Endodermal cell (in vitro differentiated cells): ENCODE measurements at regions not wholly inside any gene's neighbourhood (a gene's known extent, or its start where the extent isn't known, plus 50 kb on each side); places are given as distances from the start of the nearest gene placed in this dataset.

ENCODE experiments used
- DNase-seq: peaks from one replicate; pipeline ENCODE4 v3.0.0-alpha.2; 2017
- H3K27ac ChIP-seq: 2 replicates; pipeline ENCODE4 v1.5.1; 2013; ENCODE audit warnings: mild to moderate bottlenecking, low read depth, low read length, moderate library complexity
- H3K27me3 ChIP-seq: 2 replicates; pipeline ENCODE4 v1.6.1; 2013; ENCODE audit warnings: mild to moderate bottlenecking, low read length, moderate library complexity; ENCODE audit not compliant: insufficient read depth, control insufficient read depth, poor library complexity, severe bottlenecking
- H3K36me3 ChIP-seq: 2 replicates; pipeline ENCODE4 v1.7.0; 2013; ENCODE audit warnings: mild to moderate bottlenecking, low read length, moderate library complexity; ENCODE audit not compliant: control insufficient read depth, insufficient read depth
- H3K4me1 ChIP-seq: one replicate; pipeline ENCODE4 v1.7.0; 2013; ENCODE audit warnings: low read length; ENCODE audit not compliant: control insufficient read depth, insufficient read depth
- H3K4me3 ChIP-seq: 2 replicates; pipeline ENCODE4 v1.5.1; 2013; ENCODE audit warnings: mild to moderate bottlenecking, low read length, moderate library complexity
- H3K9ac ChIP-seq: 2 replicates; pipeline ENCODE4 v1.6.1; 2013; ENCODE audit warnings: mild to moderate bottlenecking, low read length, moderate library complexity; ENCODE audit not compliant: poor library complexity, severe bottlenecking; ENCODE audit errors: extremely low read depth
- H3K9me3 ChIP-seq: 2 replicates; pipeline ENCODE4 v1.6.1; 2013; ENCODE audit warnings: mild to moderate bottlenecking, low read length, moderate library complexity; ENCODE audit not compliant: control insufficient read depth
- H3K27ac Mint-ChIP-seq: 2 replicates; pipeline ENCODE4 v1.8.0; 2020; ENCODE audit warnings: mixed read lengths
- H3K27me3 Mint-ChIP-seq: 2 replicates; pipeline ENCODE4 v1.8.0; 2021; ENCODE audit warnings: mild to moderate bottlenecking, mixed read lengths; ENCODE audit not compliant: insufficient read depth
- H3K36me3 Mint-ChIP-seq: 2 replicates; pipeline ENCODE4 v1.8.0; 2020; ENCODE audit warnings: low read depth, mixed read lengths
- H3K4me1 Mint-ChIP-seq: 2 replicates; pipeline ENCODE4 v1.8.0; 2020; ENCODE audit warnings: mixed read lengths
- H3K4me3 Mint-ChIP-seq: 2 replicates; pipeline ENCODE4 v1.8.0; 2020; ENCODE audit warnings: mild to moderate bottlenecking, moderate library complexity, mixed read lengths
- H3K9me3 Mint-ChIP-seq: 2 replicates; pipeline ENCODE4 v1.8.0; 2020; ENCODE audit warnings: mild to moderate bottlenecking, mixed read lengths
- WGBS, 2 experiments: methylation state at CpG; one replicate each; pipeline versions ENCODE4 v1.1.5 to v1.1.7; 2013; ENCODE audit warnings: missing lambda C conversion rate in 2 of 2, mixed read lengths in 1 of 2; ENCODE audit not compliant: insufficient coverage in 1 of 2, insufficient read length in 1 of 2; 5-methylcytosine and 5-hydroxymethylcytosine counted together
- TF ChIP-seq, protein P1 (sequence below): fragments of 200-600 bp; sonication (generic); conservative IDR thresholded peaks from 2 replicates; pipeline ENCODE4 v1.5.0; 2021; ENCODE audit warnings: antibody characterized with exemption, mild to moderate bottlenecking

DNA sequence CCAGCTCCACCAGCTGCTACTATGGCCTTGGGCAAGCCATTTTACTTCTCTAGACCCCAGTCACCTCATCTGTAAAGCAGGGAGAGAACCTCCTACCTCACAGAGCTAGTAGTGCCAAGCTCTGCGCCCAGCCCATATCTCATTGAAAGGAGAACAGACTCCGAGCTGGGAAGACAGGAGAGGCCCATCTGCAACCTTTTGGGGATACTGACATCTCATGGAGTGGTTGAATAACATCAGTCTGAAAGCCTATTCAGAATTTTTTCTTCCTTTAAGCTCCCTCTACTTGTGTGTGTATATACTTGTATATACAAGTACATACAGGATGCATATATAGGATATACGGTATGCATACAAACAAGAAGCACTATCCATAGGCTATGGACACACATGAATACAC lies 279.5 kb upstream of the POU3F1 start:
- Mint-ChIP-seq H3K4me3 (no peak overlapping the region), H3K36me3 (peaks cover 11% of the 10 kb centered on the region)

DNA sequence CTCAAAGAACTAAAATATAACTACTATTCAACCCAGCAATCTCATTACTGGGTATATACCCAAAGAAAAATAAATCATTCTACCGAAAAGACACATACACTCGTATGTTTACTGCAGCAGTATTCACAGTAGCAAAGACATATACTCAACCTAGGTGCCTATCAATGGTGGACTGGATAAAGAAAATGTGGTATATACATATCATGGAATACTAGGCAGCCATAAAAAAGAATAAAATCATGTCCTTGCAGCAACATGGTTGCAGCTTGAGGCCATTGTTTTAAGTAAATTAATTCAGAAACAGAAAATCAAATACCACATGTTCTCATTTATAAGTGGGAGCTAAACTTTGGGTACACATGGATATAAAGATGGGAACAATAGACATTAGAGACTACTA lies 266.2 kb upstream of the POU3F1 start:
- Histone ChIP-seq H3K36me3 (no peaks in the 10 kb centered on the region), H3K27ac (no peak overlapping the region), H3K4me1 (no peaks in the 10 kb centered on the region), H3K4me3 (no peak overlapping the region), H3K9ac (no peak overlapping the region), H3K27me3 (no peaks in the 10 kb centered on the region), H3K9me3 (no peaks in the 10 kb centered on the region)
- no peak for DNase-seq
- H3K27me3 Mint-ChIP-seq = no peaks in the 10 kb centered on the region
- peaks cover 10% of the 10 kb centered on the region for H3K36me3 Mint-ChIP-seq
- peaks cover 15% of the 10 kb centered on the region for H3K9me3 Mint-ChIP-seq
- TF ChIP-seq, protein P1, sequence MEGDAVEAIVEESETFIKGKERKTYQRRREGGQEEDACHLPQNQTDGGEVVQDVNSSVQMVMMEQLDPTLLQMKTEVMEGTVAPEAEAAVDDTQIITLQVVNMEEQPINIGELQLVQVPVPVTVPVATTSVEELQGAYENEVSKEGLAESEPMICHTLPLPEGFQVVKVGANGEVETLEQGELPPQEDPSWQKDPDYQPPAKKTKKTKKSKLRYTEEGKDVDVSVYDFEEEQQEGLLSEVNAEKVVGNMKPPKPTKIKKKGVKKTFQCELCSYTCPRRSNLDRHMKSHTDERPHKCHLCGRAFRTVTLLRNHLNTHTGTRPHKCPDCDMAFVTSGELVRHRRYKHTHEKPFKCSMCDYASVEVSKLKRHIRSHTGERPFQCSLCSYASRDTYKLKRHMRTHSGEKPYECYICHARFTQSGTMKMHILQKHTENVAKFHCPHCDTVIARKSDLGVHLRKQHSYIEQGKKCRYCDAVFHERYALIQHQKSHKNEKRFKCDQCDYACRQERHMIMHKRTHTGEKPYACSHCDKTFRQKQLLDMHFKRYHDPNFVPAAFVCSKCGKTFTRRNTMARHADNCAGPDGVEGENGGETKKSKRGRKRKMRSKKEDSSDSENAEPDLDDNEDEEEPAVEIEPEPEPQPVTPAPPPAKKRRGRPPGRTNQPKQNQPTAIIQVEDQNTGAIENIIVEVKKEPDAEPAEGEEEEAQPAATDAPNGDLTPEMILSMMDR = no peak
- WGBS, 2 experiments = 93 to 100% methylated on average over 2 of the region's 2 CpGs
- peaks cover 8% of the 10 kb centered on the region for H3K4me1 Mint-ChIP-seq
- no peak overlapping the region for H3K4me3 Mint-ChIP-seq
- H3K27ac Mint-ChIP-seq = no peak overlapping the region

More for the DNA sequence above, 279.5 kb upstream of the POU3F1 start:
- Mint-ChIP-seq H3K9me3 (no peaks in the 10 kb centered on the region), H3K4me1 (no peaks in the 10 kb centered on the region), H3K27me3 (peaks cover 3% of the 10 kb centered on the region), H3K27ac (no peak overlapping the region)
- Histone ChIP-seq H3K9me3 (peaks cover 7% of the 10 kb centered on the region), H3K4me1 (no peaks in the 10 kb centered on the region), H3K4me3 (no peak overlapping the region), H3K27ac (no peak overlapping the region), H3K36me3 (no peaks in the 10 kb centered on the region), H3K27me3 (no peaks in the 10 kb centered on the region), H3K9ac (no peak overlapping the region)
- TF ChIP-seq, protein P1 = no peak
- WGBS, 2 experiments = 0% methylated on average over 1 to 3 of the region's 3 CpGs
- no peak for DNase-seq

DNA sequence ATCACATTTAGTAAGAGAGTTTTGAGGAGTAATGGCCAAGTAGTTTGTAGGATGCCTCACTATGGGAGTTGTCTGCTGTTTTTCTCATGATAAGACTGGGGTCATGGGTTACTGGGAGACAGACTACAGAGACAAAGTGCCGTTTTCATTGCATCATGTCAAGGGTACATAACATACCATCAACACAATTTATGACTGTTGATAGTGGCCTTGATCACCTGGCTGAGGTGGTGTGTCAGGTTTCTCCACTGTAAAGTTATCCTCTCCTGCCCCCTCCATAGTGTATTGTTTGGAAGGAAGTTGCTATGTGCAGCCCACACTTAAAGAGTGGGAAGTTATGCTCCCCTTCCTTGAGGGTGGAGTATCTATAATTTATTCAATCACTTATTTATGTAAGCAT lies 263.5 kb upstream of the POU3F1 start:
- Histone ChIP-seq H3K27me3 (no peaks in the 10 kb centered on the region), H3K9me3 (no peaks in the 10 kb centered on the region), H3K9ac (no peak overlapping the region), H3K4me3 (no peak overlapping the region), H3K36me3 (no peaks in the 10 kb centered on the region), H3K4me1 (no peaks in the 10 kb centered on the region), H3K27ac (no peak overlapping the region)
- peaks cover 15% of the 10 kb centered on the region for H3K9me3 Mint-ChIP-seq
- WGBS, 2 experiments = 100% methylated on average over 1 of the region's 1 CpG; no CpG with 5 or more reads in 1 of the 2 experiments
- H3K4me3 Mint-ChIP-seq = no peak overlapping the region
- DNase-seq = no peak
- no peaks in the 10 kb centered on the region for H3K27me3 Mint-ChIP-seq
- TF ChIP-seq, protein P1 = no peak
- H3K36me3 Mint-ChIP-seq = peaks cover 10% of the 10 kb centered on the region
- peaks cover 8% of the 10 kb centered on the region for H3K4me1 Mint-ChIP-seq
- H3K27ac Mint-ChIP-seq = no peak overlapping the region
